ENCODE measurements at regions not wholly inside any gene's neighbourhood (a gene's known extent, or its start where the extent isn't known, plus 50 kb on each side); places are given as distances from the start of the nearest gene placed in this dataset.

DNA sequence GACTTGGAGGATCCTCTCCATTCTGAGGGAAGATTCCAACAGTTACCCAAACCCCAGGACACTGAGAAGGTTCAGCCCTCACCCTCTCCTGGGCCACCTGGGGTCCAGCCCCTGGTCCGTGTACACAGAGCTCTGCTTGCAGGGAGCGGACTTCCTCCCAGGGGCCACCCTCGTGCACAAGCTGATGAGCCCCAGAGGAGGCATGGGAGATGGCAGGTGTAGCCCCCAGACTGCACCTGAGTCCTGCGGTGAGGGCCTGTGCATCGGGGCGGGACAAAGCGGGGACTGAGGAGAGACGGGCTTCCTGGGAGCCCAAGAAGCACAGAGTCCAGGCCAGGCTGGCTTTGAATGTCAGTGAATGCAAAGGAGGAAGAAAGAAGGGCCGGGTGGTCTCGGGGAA is 1374.9 kb downstream of the BRD1 start:
- no peak for DNase-seq (ENCODE audit: low read depth in 4 of 4, low spot score in 2 of 4)

GRCh38 chr22:48451891-48452290 is 1375.8 kb downstream of the BRD1 start:
- DNase-seq (ENCODE audit: low read depth in 4 of 4, low spot score in 2 of 4) = no peak

DNA sequence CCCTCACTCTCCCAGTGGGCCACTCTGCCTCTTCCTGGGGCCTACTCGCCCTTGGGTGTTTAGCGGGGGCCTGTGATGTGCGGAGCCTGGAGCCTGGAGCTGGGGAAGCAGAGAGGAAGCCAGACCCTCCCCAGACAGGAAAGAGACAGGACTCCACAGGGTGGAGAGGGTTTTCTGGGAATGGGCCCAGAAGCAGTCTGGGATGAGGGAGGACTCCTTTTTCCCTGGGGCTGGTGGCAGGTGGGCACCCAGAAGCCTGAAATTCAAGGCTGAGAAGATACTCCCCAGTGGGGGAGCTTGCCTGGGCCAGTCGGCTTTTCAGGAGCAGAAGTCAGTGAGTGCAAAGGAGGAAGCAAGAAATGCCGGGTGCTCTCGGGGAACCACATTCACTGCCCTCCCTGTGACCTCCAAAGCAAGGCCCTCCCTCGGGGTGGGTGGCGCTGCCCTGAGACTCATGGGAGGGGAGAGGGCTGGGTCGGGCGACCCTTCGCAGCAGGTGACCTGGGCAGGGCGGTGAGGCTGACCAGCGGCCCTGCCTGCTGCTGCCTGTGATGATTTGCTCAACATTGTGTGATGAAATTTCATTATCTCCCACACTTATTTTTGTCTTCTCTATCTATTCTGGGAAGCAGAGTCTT is 1377.4 kb downstream of the BRD1 start:
- DNase-seq (ENCODE audit: low read depth in 4 of 4, low spot score in 2 of 4) = no peak

DNA sequence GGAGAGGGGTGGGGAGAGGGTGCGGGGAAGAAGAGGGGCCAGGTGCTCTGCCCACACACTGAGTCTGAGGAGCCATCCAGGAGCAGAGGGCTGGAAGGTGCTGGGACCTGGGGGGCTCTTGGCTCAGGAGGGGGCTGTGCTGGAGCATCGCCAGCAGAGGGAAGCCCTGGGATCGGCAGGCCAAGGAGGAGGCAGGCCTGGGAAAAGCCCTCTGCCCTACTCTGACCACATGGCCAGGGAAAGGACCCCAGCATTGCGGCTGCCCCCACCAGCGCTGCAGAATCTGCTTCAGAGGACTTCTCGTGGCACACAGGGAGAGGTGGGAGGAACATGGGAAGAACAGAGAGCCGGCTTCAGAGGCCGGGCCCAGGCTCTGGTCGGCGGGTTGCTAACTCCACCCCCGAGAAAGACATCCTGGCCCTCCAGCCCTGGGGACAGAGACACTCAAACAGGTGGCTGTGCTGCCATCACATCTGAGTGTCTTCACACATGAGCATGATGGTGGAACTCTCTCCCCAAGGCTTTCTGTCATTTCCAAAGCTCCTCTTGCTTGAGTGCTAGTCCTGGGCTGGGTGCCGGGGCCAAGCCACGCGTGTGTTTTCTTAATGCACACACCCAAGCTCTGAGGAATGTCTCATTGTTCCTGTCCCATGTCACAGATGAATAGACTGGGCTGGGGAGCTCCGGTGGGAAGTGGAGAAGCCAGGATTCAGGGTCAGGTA is 1378.0 kb downstream of the BRD1 start:
- DNase-seq (ENCODE audit: low read depth in 4 of 4, low spot score in 2 of 4) = no peak

GRCh38 chr22:48448821-48449220 is 1378.9 kb downstream of the BRD1 start:
- no peak for DNase-seq (ENCODE audit: low read depth in 4 of 4, low spot score in 2 of 4)

DNA sequence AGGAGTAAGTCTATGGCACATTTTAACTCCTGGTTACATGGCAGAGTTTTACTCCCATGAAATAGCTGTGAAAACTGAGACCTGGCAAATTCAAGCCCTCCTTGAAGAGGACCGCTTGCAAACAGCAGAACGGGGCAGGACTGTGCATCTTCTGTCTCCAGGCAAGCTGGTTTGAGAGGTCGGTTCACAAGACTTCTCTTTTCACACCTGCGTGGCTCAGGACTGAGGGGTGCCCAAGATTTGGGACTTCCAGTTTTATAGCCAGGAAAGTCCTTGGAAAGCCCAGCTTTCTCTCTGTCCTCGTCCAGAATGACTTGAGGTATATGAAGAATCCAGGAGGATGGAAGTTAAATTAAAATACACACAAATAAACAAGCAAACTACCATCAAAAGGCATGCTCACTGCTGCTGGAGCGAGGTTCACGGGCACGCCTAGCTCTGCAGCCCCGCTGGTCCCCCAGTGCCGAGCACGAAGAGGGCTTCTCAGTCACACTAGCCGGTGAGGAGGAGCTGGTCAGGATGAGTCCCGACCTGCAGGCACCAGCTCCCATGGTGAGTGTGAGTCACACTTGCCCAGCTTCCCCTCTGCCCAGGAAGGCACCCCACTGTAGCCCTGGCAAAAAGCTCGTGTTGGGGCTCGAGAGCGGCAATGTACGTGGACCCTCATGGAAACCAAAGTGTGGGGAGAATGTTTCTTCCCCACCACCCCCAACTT is 1382.4 kb downstream of the BRD1 start:
- no peak for DNase-seq (ENCODE audit: low read depth in 4 of 4, low spot score in 2 of 4)

DNA sequence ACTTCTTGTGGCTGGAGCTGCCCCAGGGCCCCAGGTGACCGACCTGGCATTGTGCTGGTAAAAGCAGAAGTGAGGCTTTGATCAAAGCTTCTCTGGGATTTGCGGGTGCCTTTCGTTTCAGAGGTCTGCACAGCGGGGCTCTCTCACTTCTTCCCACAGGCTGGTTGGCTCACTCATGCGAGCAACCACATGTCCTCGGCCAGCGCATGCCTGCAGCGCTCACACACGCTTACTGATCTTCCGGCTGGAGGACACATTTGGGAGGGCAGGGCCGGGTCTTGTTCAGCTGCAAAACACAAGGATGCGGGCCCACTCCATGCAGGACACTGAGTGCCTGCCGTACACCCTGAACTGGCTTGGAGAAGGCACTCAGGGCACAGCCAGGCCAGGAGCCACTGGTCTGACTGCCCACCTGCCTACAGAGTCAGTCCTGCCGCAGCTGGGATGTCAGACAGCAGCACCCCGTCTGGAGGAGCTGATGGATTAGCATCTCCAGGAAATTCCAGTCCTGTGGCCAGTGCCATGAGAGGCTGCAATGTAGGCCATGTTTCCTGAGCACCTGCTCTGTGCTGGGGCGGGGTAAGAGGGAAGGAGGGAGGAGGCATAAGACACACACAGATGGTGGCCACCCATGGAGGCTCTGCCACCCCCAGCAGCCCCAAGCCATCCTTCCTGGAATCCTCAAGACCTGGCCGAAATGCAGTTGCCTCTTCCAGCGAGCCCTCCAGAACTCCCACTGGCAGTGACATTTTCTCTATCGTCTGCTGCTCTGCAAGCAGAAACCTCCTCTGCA is 1383.2 kb downstream of the BRD1 start:
- DNase-seq (ENCODE audit: low read depth in 4 of 4, low spot score in 2 of 4) = no peak

GRCh38 chr22:48443680-48444079 is 1384.0 kb downstream of the BRD1 start:
- no peak for DNase-seq (ENCODE audit: low read depth in 4 of 4, low spot score in 2 of 4)

GRCh38 chr22:48442663-48443062 is 1385.0 kb downstream of the BRD1 start:
- DNase-seq (ENCODE audit: low read depth in 4 of 4, low spot score in 2 of 4) = no peak

- DNase-seq (ENCODE audit: low read depth in 4 of 4, low spot score in 2 of 4) = no peak
These were observed 1386.2 kb downstream of the BRD1 start for GRCh38 chr22:48441553-48441850.

- no peak for DNase-seq (ENCODE audit: low read depth in 4 of 4, low spot score in 2 of 4)
These were observed 1386.8 kb downstream of the BRD1 start for GRCh38 chr22:48440673-48441552.

DNA sequence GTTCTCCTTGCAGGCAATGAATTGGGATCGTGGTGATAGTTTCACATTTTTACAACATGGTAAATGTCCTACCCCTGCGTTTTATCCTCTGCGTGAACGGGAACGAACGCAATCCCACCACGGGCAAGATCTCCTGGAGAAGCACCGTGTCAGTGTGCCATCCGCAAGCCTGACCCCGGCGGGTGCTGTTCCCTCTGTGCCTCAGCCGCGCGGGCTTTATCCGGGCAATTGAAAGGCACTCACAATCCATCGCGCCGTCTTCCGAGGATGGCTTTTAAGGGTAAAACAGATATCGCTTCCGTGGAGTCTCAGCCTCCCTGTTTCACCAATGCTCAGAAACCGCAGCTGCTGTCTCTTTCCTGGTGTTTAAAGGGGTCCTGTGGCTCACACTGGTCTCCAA is 1387.5 kb downstream of the BRD1 start:
- no peak for DNase-seq (ENCODE audit: low read depth in 4 of 4, low spot score in 2 of 4)

- DNase-seq (ENCODE audit: low read depth in 4 of 4, low spot score in 2 of 4) = no peak
These were observed 1388.0 kb downstream of the BRD1 start for GRCh38 chr22:48439560-48440135.

- DNase-seq (ENCODE audit: low read depth in 4 of 4, low spot score in 2 of 4) = no peak
These were observed 1388.7 kb downstream of the BRD1 start for GRCh38 chr22:48438800-48439559.

- no peak for DNase-seq (ENCODE audit: low read depth in 4 of 4, low spot score in 2 of 4)
These were observed 1389.6 kb downstream of the BRD1 start for GRCh38 chr22:48438096-48438495.

- no peak for DNase-seq (ENCODE audit: low read depth in 4 of 4, low spot score in 2 of 4)
These were observed 1391.3 kb downstream of the BRD1 start for GRCh38 chr22:48436201-48436931.

GRCh38 chr22:48434868-48435250 is 1392.8 kb downstream of the BRD1 start:
- no peak for DNase-seq (ENCODE audit: low read depth in 4 of 4, low spot score in 2 of 4)

GRCh38 chr22:48434156-48434867 is 1393.4 kb downstream of the BRD1 start:
- DNase-seq (ENCODE audit: low read depth in 4 of 4, low spot score in 2 of 4) = no peak

Data from left renal cortex interstitium (tissue), 4 donors.